PC-9 (cell line): ENCODE measurements at regions not wholly inside any gene's neighbourhood (a gene's known extent, or its start where the extent isn't known, plus 50 kb on each side); places are given as distances from the start of the nearest gene placed in this dataset.

Experiments
- BruUV-seq: library from RNA; stranded (reverse); fragments of 400-500 nt; replicated peaks from 2 replicates; lab custom pipeline; 2021; lab: Mats Ljungman, UMichigan
- CTCF ChIA-PET: fragments of 300-600 bp; sonication (Branson Sonifier 250); formaldehyde crosslinking; loops from one replicate; lab custom pipeline; 2022; ENCODE audit warnings: antibody characterized with exemption; lab: Charles Lee
- POLR2A ChIA-PET: fragments of 300-600 bp; sonication (Branson Sonifier 250); formaldehyde crosslinking; loops from one replicate; lab custom pipeline; 2022; ENCODE audit warnings: antibody characterized with exemption; ENCODE audit not compliant: unreplicated experiment; lab: Charles Lee
- DNase-seq, 2 experiments: peaks; one replicate each; pipeline versions ENCODE4 v3.0.0 to v3.0.0-alpha.2; 2015 to 2022; ENCODE audit warnings: mixed read lengths in 1 of 2
- H2AFZ ChIP-seq: fragments of 200-600 bp; sonication (generic); 2 replicates; pipeline ENCODE4 v1.8.1; 2017; ENCODE audit warnings: antibody characterized with exemption
- H3F3A ChIP-seq: fragments of 200-600 bp; sonication (generic); 2 replicates; pipeline ENCODE4 v1.8.1; 2017; ENCODE audit warnings: antibody characterized with exemption, mild to moderate bottlenecking, low read depth; ENCODE audit not compliant: insufficient read depth
- H3K27ac ChIP-seq: fragments of 200-600 bp; sonication (generic); 2 replicates; pipeline ENCODE4 v1.6.1; 2016; ENCODE audit warnings: mixed run types
- H3K27me3 ChIP-seq: fragments of 200-600 bp; sonication (generic); 2 replicates; pipeline ENCODE4 v1.6.1; 2016; ENCODE audit warnings: low read depth, mixed run types; ENCODE audit not compliant: insufficient read depth
- H3K36me3 ChIP-seq: fragments of 200-600 bp; sonication (generic); 2 replicates; pipeline ENCODE4 v1.6.1; 2016; ENCODE audit warnings: low read depth, mixed run types
- H3K4me1 ChIP-seq: fragments of 200-600 bp; sonication (generic); replicated peaks from 2 replicates; pipeline ENCODE4 v1.6.1; 2016; ENCODE audit warnings: mixed run types; ENCODE audit not compliant: insufficient read depth
- H3K4me2 ChIP-seq: fragments of 200-600 bp; sonication (generic); 2 replicates; pipeline ENCODE4 v1.6.1; 2017; ENCODE audit warnings: mixed run types
- H3K4me3 ChIP-seq: fragments of 200-600 bp; sonication (generic); 2 replicates; pipeline ENCODE4 v1.6.1; 2016; ENCODE audit warnings: mixed run types
- H3K79me2 ChIP-seq: fragments of 200-600 bp; sonication (generic); 2 replicates; pipeline ENCODE4 v1.6.1; 2017; ENCODE audit warnings: low read depth, mixed run types
- H3K9me2 ChIP-seq: fragments of 200-600 bp; sonication (generic); 2 replicates; pipeline ENCODE4 v1.8.1; 2017; ENCODE audit warnings: mild to moderate bottlenecking; ENCODE audit not compliant: insufficient read depth
- H3K9me3 ChIP-seq: fragments of 200-600 bp; sonication (generic); 2 replicates; pipeline ENCODE4 v1.8.1; 2016; ENCODE audit warnings: low read depth; ENCODE audit not compliant: insufficient read depth
- H4K20me1 ChIP-seq: fragments of 200-600 bp; sonication (generic); 2 replicates; pipeline ENCODE4 v1.8.1; 2017; ENCODE audit not compliant: insufficient read depth
- EZH2 ChIP-seq: fragments of 200-600 bp; sonication (generic); IDR thresholded peaks from 2 replicates; pipeline ENCODE4 v1.8.0; 2017; ENCODE audit warnings: antibody characterized with exemption, low read depth
- intact Hi-C: fragments of 100-400 bp; cut with micrococcal nuclease; formaldehyde crosslinking; loops from one replicate; pipeline ENCODE4 v1.10.0; 2022; ENCODE audit not compliant: unreplicated experiment
- TF ChIP-seq, protein P1 (sequence below): fragments of 200-600 bp; sonication (generic); conservative IDR thresholded peaks from 2 replicates; pipeline ENCODE4 v1.6.1; 2017; ENCODE audit warnings: mixed run types, antibody characterized with exemption, mild to moderate bottlenecking, moderate library complexity

DNA sequence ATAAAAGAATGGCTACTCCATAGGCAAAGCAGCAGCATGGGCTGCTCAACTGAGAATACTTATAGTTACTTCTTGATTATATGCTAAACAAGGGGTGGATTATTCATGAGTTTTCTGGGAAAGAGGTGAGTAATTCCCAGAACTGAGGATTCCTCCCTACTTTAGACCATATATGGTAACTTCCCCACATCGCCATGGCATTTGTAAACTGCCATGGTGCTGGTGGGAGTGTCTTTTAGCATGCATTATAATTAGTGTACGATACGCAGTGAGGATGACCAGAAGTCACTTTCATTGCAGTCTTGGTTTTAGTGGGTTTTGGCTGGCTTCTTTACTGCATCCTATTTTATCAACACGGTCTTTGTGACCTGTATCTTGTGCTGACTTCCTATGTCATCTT, 141.5 kb downstream of the MAGEB17 start:
- BruUV-seq = no TSS peak
- H3K27ac ChIP-seq = no peak overlapping the region
- CTCF ChIA-PET = no interaction called here

DNA sequence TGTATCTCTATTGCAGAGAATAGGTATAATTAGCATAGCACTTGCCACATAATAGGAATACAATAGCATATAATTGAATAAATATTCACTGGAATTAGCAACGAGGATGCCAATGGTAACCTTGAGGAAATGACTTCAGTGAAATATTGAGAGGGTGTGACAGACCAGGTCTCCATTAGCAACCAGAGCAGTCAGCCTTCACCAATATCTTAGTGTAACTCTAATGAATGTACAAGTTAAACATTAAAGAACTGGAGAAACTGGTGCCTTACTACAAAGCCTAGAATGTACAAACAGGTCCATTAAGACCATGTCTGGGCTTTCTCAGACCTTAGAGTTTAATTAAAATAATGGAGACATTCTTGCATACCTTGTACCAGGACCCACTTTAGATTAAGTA, 143.0 kb downstream of the MAGEB17 start:
- Histone ChIP-seq H3K27me3 (no peaks in the 10 kb centered on the region), H3K27ac (no peak overlapping the region), H3K4me2 (no peak overlapping the region), H3K36me3 (no peaks in the 10 kb centered on the region), H2AFZ (no peak overlapping the region), H3K9me3 (no peaks in the 10 kb centered on the region), H3K4me3 (no peak overlapping the region), H3K79me2 (no peaks in the 10 kb centered on the region), H3F3A (no peaks in the 10 kb centered on the region), H4K20me1 (no peaks in the 10 kb centered on the region), H3K4me1 (no peaks in the 10 kb centered on the region), H3K9me2 (no peaks in the 10 kb centered on the region)
- TF ChIP-seq, protein P1, sequence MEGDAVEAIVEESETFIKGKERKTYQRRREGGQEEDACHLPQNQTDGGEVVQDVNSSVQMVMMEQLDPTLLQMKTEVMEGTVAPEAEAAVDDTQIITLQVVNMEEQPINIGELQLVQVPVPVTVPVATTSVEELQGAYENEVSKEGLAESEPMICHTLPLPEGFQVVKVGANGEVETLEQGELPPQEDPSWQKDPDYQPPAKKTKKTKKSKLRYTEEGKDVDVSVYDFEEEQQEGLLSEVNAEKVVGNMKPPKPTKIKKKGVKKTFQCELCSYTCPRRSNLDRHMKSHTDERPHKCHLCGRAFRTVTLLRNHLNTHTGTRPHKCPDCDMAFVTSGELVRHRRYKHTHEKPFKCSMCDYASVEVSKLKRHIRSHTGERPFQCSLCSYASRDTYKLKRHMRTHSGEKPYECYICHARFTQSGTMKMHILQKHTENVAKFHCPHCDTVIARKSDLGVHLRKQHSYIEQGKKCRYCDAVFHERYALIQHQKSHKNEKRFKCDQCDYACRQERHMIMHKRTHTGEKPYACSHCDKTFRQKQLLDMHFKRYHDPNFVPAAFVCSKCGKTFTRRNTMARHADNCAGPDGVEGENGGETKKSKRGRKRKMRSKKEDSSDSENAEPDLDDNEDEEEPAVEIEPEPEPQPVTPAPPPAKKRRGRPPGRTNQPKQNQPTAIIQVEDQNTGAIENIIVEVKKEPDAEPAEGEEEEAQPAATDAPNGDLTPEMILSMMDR = no peak
- no peak for TF ChIP-seq EZH2
- CTCF ChIA-PET = no interaction called here
- intact Hi-C loops = no loop called here
- POLR2A ChIA-PET = no interaction called here
- no TSS peak for BruUV-seq
- no peak for DNase-seq

More for the DNA sequence above, 141.5 kb downstream of the MAGEB17 start:
- Histone ChIP-seq H3K4me1 (no peaks in the 10 kb centered on the region), H3K4me3 (no peak overlapping the region), H2AFZ (no peak overlapping the region), H3K9me2 (no peaks in the 10 kb centered on the region), H4K20me1 (no peaks in the 10 kb centered on the region), H3K27me3 (no peaks in the 10 kb centered on the region), H3F3A (no peaks in the 10 kb centered on the region), H3K9me3 (no peaks in the 10 kb centered on the region), H3K4me2 (peak overlapping the region; percentile 23; the same call in 1 of the 2 replicates), H3K79me2 (no peaks in the 10 kb centered on the region), H3K36me3 (no peaks in the 10 kb centered on the region)
- POLR2A ChIA-PET = no interaction called here
- intact Hi-C loops = no loop called here
- no peak for DNase-seq
- TF ChIP-seq, protein P1 = no peak
- TF ChIP-seq EZH2 = no peak

DNA sequence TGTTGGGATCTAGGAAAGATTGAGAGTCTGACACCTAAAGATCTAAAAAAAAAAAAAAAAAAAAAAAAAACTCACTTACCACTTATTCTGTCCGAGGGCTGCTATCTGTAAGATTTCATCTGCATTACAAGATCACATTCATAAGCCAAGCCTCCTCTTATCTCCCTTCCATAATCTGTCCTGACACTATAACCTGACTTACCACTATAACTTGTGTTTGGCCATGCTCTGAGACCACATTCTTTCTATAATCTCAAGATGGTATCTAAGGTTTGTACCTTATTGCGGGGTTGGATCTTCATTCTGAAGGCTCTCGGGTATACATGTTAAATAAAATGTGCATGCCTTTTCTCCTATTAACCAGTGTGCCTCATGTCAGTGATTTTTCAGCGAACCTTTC, 144.4 kb downstream of the MAGEB17 start:
- Histone ChIP-seq H3K4me2 (no peak overlapping the region), H3K9me3 (no peaks in the 10 kb centered on the region), H3K27me3 (no peaks in the 10 kb centered on the region), H3K4me3 (no peak overlapping the region), H3F3A (no peaks in the 10 kb centered on the region), H3K79me2 (no peaks in the 10 kb centered on the region), H3K36me3 (no peaks in the 10 kb centered on the region), H4K20me1 (no peaks in the 10 kb centered on the region), H2AFZ (no peak overlapping the region), H3K4me1 (no peaks in the 10 kb centered on the region), H3K27ac (no peak overlapping the region), H3K9me2 (no peaks in the 10 kb centered on the region)
- CTCF ChIA-PET = no interaction called here
- no peak for DNase-seq
- intact Hi-C loops = no loop called here
- BruUV-seq = no TSS peak
- TF ChIP-seq, protein P1 = no peak
- no peak for TF ChIP-seq EZH2
- POLR2A ChIA-PET = no interaction called here
